NCI-H526 treated with DMSO at 0.1 percent for 48 hours (cell line): ENCODE measurements at regions not wholly inside any gene's neighbourhood (a gene's known extent, or its start where the extent isn't known, plus 50 kb on each side); places are given as distances from the start of the nearest gene placed in this dataset.
"Not testable (repeated sequence)": the region's sequence is repeated elsewhere in the genome, so short reads cannot be mapped to it uniquely, and the experiment has no call there.

ENCODE experiments used
- DNase-seq: peaks from one replicate; lab custom pipeline; 2025; lab: John Stamatoyannopoulos, UW

GRCh38 chrX:45815441-45815840, 614.8 kb upstream of the DIPK2B start:
- DNase-seq, result no peak

GRCh38 chrX:45811326-45811725, 610.6 kb upstream of the DIPK2B start:
- no peak for DNase-seq

GRCh38 chrX:45807572-45808425, 607.1 kb upstream of the DIPK2B start:
- no peak for DNase-seq

- DNase-seq, result no peak
Observed at GRCh38 chrX:45806410-45807121, 605.9 kb upstream of the DIPK2B start.

- DNase-seq, result no peak
Observed at GRCh38 chrX:45804276-45804675, 603.6 kb upstream of the DIPK2B start.

- DNase-seq, result no peak
Observed at GRCh38 chrX:45803383-45803921, 602.8 kb upstream of the DIPK2B start.

GRCh38 chrX:45801554-45801953, 600.9 kb upstream of the DIPK2B start:
- DNase-seq, result peak; percentile 0

GRCh38 chrX:45800746-45801453, 600.2 kb upstream of the DIPK2B start:
- DNase-seq, result not testable (repeated sequence)

GRCh38 chrX:45799576-45799975, 598.9 kb upstream of the DIPK2B start:
- no peak for DNase-seq

GRCh38 chrX:45795546-45795945, 594.9 kb upstream of the DIPK2B start:
- no peak for DNase-seq

GRCh38 chrX:45794995-45795337, 594.3 kb upstream of the DIPK2B start:
- DNase-seq, result no peak

GRCh38 chrX:45794323-45794994, 593.8 kb upstream of the DIPK2B start:
- no peak for DNase-seq

- no peak for DNase-seq
Observed at GRCh38 chrX:45788941-45789348, 588.3 kb upstream of the DIPK2B start.

GRCh38 chrX:45788315-45788714, 587.6 kb upstream of the DIPK2B start:
- DNase-seq, result no peak

- DNase-seq, result no peak
Observed at GRCh38 chrX:45784590-45784989, 583.9 kb upstream of the DIPK2B start.

- no peak for DNase-seq
Observed at GRCh38 chrX:45783002-45783401, 582.3 kb upstream of the DIPK2B start.

GRCh38 chrX:45781901-45782553, 581.4 kb upstream of the DIPK2B start:
- no peak for DNase-seq

GRCh38 chrX:45778616-45779015, 577.9 kb upstream of the DIPK2B start:
- DNase-seq, result no peak

GRCh38 chrX:45777366-45777765, 576.7 kb upstream of the DIPK2B start:
- no peak for DNase-seq

GRCh38 chrX:45775468-45775867, 574.8 kb upstream of the DIPK2B start:
- no peak for DNase-seq

GRCh38 chrX:45774961-45775360, 574.3 kb upstream of the DIPK2B start:
- no peak for DNase-seq
